GM18858 (cell line): ENCODE measurements at regions not wholly inside any gene's neighbourhood (a gene's known extent, or its start where the extent isn't known, plus 50 kb on each side); places are given as distances from the start of the nearest gene placed in this dataset.

Experiments
- ATAC-seq: cut with Tn5 transposase; IDR thresholded peaks from one replicate; pipeline ENCODE4 v1.9.1; 2021; ENCODE audit not compliant: unreplicated experiment

DNA sequence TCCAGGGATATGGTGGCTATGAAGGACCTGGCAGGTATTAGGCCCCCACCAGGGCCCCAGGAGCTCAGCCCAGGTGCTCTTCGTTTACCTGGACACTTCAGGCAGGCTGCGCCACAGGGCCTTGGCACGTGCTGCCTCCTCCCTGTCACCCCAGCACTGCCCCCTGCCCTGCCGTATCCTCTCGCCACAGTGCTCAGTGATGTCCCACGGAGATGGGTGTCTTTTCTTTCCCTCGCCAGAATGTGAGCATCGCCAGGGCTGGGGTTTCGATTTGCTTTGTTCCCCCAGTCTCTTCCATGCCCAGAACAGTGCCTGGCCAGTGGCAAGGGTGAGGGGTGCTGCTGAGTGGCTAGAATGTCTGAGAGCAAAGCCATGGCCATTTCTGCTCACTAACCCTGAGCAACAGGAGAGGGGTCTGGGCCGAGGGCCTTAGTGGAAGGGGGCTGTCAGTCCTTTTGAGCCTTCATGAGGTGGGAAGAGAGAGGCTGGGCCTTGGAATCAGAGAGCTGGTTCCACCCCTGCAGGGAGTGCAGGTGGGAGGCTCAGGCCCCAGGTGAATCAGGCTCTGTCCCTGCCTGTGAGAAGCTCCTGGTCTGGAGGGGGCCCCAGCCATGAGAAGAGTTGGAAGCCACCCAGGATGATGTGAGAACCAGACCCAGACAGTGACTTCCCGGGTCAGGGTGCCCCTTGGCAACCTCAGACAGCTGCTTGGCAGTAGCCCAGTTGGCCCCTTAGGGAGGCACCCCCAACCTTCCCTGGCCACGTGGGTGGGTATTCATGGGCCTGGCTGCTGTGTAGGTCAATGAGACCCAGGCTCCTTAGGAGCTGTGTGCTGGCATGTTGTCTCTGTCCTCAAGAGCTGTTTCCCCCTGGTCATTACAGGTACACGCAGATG, 129.9 kb upstream of the HS6ST1 start:
- no peak for ATAC-seq

DNA sequence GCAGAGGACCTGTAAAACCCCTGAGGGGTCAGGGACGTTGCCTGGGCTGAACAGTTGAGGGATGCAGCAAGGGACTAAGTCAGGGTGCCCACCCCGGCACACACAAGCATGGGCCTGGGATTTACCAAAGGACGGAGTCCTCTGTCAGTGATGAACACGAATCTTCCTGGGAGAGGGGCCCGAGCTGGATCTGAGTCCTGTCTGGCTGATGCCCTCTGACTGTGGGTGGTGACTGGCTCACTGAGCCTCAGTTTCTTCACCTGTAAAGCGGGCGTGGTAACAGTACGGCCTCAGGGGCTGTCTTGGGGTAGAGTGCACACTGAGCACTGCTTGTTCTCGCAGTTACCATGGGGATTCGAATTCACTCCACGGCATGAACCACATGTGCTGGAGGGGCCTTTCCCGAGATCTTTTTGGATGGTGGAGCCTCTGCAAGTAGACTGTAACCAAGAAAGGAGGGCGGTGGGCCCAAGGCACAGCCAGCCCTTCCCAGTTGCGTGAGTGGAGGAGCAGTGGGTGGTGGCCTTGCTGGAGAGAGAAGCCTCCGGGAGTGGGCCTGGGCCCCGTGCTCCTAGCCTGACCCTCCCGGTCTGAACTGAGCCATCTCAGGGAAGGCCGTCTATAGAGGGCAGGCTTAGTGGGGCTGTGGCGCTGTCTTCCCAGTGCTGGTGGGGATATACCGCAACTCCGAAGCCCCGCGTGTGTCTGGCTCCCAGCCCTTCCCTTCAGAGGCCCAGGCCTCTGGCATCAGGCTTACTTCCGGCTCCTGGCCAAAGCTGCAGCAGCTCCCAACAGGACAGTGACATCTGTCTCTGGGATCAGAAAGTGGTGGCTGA, 130.8 kb upstream of the HS6ST1 start:
- no peak for ATAC-seq

- ATAC-seq, result no peak
Observed at GRCh38 chr2:128450211-128451024, 131.8 kb upstream of the HS6ST1 start.

DNA sequence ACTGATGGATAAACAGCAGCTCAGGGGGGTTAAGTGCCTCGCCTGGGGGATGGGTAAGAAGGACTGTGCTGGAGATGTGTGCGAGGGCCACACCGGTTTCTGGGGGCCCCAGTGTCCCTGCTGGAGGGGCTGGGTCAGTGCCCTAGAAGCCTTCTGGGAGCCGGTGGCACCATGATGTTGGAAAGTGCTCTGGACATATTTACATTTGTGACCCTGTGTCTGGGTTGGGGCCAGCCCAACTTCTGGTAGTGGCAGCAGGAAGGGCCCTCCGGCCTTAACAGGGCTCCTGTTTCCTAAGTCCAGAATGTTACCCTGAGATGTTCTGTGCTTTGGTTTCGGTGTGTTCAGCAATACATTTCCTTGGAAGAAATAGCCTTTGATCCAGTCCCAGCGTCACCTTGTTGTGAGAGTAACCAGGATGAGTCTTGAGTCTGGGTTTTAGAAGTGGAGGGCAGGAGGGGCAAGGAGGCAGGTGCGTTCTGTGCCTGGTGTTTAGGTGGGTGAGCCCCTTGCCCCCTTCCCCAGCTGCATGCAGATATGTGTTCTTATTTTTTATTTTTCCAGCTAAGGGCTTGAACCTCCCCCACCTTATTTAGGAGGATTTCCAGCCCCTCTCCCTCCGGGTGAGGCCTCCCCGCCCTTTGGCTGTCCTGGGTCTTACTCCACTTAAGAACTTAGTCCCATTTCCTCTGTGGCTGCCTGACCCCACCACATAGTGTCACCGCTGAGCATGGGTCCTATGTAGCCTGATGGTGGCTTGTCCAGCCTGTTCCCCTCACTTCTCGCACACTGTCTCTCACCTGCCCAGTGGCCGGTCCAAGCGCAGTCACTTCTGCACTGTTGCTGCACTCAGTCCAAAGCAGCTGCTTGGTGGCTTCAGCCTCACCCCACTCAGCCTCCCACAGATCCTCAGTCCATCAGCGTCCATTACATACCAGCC, 132.7 kb upstream of the HS6ST1 start:
- no peak for ATAC-seq

- no peak for ATAC-seq
Observed at GRCh38 chr2:128452024-128452411, 133.3 kb upstream of the HS6ST1 start.

DNA sequence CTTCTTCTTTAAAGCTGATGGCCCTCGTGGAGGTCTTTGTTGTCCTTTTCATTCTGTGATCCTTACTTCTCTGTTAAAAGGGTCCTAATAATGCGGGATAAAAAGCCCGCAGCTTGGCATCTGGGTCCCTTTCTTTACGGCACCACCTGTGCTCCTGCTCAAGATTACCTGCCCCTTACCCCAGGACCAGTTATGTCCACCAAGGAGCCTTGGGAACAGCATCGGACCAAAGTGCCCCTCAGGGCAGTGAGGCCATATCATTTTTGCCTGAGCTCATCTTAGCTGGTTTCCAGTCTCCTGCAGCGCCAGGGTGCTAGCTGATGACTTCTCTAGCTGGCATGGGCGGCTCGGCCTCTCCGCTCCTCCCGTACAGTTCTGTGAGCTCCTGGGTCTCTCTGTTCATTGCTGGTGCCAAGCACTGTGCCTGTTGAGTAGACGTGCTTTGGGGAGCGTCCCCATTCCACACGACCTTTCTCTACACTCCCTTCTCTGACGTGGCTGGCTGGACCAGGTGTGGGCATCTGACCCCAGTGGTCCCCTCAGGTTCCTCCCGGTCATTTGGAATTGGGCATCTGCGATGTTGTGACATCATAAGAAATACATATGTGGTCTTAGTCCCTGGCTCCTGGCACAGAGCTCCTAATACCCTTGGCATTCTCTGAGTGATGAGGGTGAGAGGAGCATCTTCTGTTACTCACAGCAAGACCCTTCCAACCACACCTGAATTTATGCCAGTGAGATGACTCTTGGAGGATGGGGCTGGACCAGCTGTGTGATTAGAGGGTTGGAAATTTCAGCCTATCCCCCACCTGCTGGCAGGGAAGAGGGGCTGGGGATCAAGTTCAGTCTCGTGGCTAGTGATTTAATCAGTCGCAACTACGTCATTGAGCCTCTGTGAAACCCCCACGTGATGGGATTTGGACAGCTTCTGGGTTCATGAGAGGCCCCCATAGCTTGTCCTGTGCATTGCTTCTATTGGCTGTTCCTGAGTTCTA, 134.2 kb upstream of the HS6ST1 start:
- no peak for ATAC-seq

GRCh38 chr2:128454980-128455720, 136.5 kb upstream of the HS6ST1 start:
- no peak for ATAC-seq

DNA sequence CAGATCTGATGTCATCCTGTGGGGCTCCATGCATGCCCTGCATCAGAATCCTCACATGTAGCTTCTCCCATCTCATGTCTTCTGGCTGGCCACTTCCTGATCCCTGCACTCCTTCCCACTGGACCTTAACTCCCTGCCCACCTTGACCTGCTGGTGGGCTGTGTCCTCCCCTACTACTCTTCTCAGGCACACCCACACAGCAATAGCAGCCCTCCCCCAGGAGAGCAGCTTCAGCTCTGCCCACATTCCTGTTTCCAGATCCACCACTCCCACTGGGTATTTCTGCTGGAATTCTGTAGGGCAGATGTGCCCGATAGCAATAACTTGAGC, 137.0 kb upstream of the HS6ST1 start:
- ATAC-seq, result no peak

GRCh38 chr2:128456281-128456680, 137.6 kb upstream of the HS6ST1 start:
- ATAC-seq, result no peak

DNA sequence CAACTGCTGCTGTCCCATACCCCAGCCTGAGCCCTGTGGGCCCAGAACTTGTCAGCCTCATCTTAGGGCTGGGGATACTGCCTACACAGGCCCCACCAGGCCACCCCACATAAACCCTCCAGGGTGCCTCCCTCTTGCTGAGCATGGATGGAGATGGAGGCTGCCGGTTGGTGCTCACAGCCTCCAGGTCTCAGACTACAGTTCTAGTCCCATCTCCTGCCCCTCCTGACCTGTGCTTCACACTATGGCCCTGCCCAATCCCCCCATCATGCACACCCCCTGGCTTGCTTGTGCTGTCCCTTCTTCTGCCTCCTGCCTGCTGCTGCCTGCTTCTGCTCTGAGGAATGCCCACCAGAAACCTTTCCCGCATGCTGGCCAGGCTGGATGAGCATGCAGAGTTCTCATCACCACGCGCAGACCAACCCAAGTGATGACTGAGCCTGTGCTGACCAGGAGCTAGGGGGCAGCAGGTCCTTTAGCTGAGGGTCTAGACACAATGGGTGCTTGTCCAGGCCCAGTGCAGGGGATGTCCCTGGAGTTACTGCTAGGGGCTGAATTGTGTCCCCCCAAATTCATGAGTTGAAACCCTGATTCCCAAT, 138.4 kb upstream of the HS6ST1 start:
- no peak for ATAC-seq

GRCh38 chr2:128457716-128458115, 139.0 kb upstream of the HS6ST1 start:
- ATAC-seq, result no peak

- ATAC-seq, result no peak
Observed at GRCh38 chr2:128458505-128458904, 139.8 kb upstream of the HS6ST1 start.

- no peak for ATAC-seq
Observed at GRCh38 chr2:128464456-128464855, 145.8 kb upstream of the HS6ST1 start.

DNA sequence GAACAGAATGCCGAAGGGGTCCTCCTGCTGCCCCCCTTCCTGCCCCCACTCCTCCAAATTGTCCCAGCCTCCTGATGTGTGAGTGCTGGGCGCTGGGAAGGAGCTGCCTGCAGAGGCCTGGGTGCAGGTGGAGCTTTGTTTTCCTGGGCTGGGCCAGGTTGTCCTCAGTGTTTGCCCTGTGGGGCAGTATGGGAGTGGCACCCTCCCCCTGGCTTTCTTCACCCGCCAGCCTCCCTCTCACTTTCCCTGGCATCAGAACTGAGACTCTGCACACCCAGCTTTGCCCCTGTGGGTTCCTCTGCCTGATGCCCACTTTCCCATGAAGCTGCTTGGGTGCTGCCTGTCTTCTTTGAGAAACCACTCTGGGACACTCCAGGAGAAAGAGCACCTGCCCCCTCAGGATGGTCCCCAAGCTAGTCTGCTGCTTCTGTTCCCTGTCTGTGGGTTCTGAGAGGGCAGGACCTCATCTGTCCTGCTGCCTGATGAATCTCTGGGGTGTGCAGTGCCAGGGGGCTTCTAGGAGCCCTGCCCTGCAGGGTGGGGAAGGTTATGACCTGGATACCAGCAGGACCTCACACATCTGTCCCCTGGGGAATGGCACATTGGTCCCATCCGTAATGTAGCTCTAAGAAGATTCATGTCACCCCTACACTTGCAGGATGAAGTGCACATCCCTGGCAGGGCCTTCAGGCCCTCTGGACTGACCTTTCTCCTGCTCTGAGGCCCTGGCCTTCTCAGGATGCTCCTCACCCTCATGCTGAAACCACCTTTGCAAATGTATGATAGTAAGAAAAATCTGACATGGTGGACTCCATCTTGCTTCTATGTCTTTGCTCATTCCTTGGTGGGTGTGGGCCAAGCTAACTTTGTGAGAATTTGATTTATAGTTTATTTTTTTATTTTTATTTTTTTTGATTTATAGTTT, 146.8 kb upstream of the HS6ST1 start:
- ATAC-seq, result no peak

DNA sequence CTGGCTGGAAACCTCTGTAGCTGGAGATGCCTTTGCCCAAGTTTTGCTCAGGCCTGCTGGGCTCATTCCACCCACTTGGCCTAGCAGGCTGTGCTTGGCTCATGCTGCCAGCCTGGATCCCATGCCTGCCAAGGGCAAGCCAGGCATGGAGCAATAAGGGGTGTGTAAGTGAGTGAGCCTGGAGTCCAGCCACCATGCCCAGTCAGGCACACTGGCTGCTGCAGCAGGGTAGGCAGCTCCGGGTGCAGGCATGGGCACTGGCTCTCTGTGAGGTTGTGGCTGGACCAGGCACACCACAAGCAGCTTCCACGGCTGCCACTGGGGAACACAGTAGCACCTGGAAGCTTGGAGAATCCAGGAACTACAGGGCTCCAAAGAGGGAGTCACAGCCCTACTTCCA, 147.7 kb upstream of the HS6ST1 start:
- no peak for ATAC-seq

- no peak for ATAC-seq
Observed at GRCh38 chr2:128466776-128467175, 148.1 kb upstream of the HS6ST1 start.
